ENCODE measurements at regions not wholly inside any gene's neighbourhood (a gene's known extent, or its start where the extent isn't known, plus 50 kb on each side); places are given as distances from the start of the nearest gene placed in this dataset.
"Not testable (repeated sequence)": the region's sequence is repeated elsewhere in the genome, so short reads cannot be mapped to it uniquely, and the experiment has no call there.

GRCh38 chr1:58944439-58944838 lies 160.6 kb upstream of the JUN start:
- in situ Hi-C loops (cut with MboI; ENCODE audit: low pct_unique_long_range_greater_than_20kb, low sequenced_read_pairs), result no loop called here
- DNase-seq, result no peak

- in situ Hi-C loops (cut with MboI; ENCODE audit: low pct_unique_long_range_greater_than_20kb, low sequenced_read_pairs), result no loop called here
- DNase-seq, result no peak
These were observed 162.5 kb upstream of the JUN start for GRCh38 chr1:58946390-58946789.

- in situ Hi-C loops (cut with MboI; ENCODE audit: low pct_unique_long_range_greater_than_20kb, low sequenced_read_pairs), result no loop called here
- no peak for DNase-seq
These were observed 164.8 kb upstream of the JUN start for GRCh38 chr1:58948671-58949070.

DNA sequence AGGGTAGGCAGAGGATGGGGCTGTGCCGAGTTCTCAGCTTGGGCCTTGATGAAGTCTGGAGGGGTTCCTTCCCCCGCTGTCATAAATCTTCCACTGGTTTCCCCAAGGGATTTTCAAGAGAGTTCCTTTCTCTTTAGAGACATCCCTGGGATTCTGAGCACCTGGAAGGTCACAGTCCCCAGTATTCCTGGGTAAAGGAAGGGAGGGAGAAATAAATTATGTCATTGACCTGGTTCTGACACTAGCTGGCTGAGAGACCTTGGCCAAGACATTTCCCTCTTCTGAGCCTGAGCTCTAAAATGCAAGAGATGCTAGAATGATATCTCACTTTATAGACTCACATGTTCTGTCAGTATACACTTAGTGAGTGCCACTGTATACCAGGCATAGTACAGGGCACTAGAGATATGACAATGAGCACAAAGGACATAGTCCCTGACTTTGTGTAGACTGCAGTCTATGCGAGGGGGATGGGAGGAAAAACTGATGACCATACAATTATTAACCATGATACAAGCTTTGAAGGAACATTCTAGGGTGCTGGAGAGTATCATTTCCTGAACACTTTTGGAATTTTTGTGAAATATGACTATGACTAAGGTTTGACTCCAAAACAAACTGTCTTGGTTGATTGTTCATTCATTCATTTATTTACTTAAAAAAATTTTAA lies 165.8 kb upstream of the JUN start:
- in situ Hi-C loops (cut with MboI; ENCODE audit: low pct_unique_long_range_greater_than_20kb, low sequenced_read_pairs), result no loop called here

DNA sequence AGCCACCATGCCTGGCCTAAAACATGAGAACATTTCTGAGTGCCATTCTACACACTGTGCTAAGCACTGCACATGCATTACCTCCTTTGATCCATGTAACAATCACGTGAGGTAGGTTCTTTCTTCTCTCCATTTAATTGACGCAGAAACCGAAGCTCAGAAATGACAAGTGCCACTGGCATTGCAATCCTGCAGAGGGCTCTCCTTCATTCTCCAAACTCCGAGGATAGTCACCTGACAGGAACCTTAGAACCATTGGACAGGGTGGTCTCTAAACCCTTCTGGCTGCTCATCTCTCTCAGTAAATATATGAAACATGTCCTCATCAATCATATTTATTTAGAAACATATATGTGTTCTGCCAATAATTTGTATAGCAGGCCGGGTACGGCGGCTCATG lies 167.1 kb upstream of the JUN start:
- in situ Hi-C loops (cut with MboI; ENCODE audit: low pct_unique_long_range_greater_than_20kb, low sequenced_read_pairs), result no loop called here
- DNase-seq, result no peak

More for the DNA sequence above, 165.8 kb upstream of the JUN start:
- DNase-seq, result no peak

- in situ Hi-C loops (cut with MboI; ENCODE audit: low pct_unique_long_range_greater_than_20kb, low sequenced_read_pairs); DNase-seq: not testable (repeated sequence)
These were observed 170.1 kb upstream of the JUN start for GRCh38 chr1:58953951-58954350.

GRCh38 chr1:58963287-58963686 lies 179.4 kb upstream of the JUN start:
- in situ Hi-C loops (cut with MboI; ENCODE audit: low pct_unique_long_range_greater_than_20kb, low sequenced_read_pairs); DNase-seq: not testable (repeated sequence)

- no peak for DNase-seq
- in situ Hi-C loops (cut with MboI; ENCODE audit: low pct_unique_long_range_greater_than_20kb, low sequenced_read_pairs), result no loop called here
These were observed 180.6 kb upstream of the JUN start for GRCh38 chr1:58964428-58964827.

- in situ Hi-C loops (cut with MboI; ENCODE audit: low pct_unique_long_range_greater_than_20kb, low sequenced_read_pairs), result no loop called here
- DNase-seq, result no peak
These were observed 181.0 kb upstream of the JUN start for GRCh38 chr1:58964880-58965279.

- in situ Hi-C loops (cut with MboI; ENCODE audit: low pct_unique_long_range_greater_than_20kb, low sequenced_read_pairs), result no loop called here
- no peak for DNase-seq
These were observed 182.5 kb upstream of the JUN start for GRCh38 chr1:58966103-58966916.

DNA sequence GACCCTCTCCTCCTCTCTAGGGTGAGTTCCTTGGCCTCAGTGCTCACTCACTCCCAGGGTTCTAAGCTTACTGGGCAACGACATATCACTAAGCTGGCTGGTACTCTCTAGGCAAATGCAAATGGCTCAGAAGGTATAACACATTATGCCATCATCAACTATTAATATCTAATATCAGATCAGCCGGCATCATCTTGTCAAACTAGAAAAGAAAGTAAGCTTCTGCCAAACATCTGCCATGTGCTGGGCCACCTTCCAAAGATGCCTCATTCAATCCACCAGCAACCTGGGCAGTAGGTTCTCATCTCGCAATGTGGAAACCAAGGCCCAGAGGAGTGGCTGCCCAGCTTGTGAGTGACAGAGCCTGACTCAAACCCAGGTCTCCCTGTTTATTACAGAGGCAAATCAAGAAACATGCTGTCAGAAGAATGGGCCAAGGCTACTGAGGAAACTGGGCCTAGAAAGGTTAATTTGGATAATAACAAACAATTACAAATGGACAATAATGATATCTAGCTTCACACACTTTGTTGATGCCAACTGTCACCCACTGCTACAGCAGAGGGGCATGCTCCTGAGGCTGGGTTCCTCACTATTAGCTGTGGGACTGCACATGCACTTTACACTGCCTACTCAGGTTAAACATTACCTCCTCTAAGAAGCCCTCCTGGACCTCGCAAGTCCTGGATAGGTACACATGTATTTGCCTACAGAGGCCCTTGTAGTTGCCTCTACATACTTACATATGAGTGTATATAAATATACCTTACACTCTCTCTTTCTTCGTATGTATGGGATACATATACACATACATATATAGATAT lies 183.3 kb upstream of the JUN start:
- in situ Hi-C loops (cut with MboI; ENCODE audit: low pct_unique_long_range_greater_than_20kb, low sequenced_read_pairs), result no loop called here
- DNase-seq, result no peak

DNA sequence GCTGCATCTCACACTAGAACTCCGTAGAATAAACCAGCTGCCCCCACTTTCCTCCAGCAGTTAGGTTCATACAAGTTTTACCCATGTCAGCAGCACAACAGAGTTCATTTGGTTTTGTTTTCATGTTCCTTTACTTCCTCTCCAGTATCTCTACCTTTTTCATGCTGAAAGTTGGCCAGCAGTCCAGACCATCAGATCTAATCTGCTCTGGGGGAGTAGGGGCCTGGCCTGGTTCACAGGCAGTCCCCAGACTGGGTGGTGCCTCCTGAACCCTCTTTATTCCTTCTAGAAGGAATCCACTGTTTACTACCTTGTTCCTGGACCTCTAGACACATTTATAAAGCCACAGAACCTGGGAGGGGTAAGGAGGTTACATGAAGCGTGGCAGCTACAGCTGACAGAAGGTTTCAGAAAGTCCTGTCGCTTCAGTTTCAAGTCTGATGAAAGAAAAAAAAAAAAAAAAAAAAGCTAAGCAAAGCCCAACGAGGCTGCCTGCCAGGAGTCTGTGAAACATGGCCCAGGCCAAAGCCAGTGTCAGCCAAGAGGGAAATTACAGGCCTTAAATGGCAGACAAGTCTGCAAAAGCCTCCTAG lies 184.6 kb upstream of the JUN start:
- in situ Hi-C loops (cut with MboI; ENCODE audit: low pct_unique_long_range_greater_than_20kb, low sequenced_read_pairs), result no loop called here
- DNase-seq, result peak; percentile 66

DNA sequence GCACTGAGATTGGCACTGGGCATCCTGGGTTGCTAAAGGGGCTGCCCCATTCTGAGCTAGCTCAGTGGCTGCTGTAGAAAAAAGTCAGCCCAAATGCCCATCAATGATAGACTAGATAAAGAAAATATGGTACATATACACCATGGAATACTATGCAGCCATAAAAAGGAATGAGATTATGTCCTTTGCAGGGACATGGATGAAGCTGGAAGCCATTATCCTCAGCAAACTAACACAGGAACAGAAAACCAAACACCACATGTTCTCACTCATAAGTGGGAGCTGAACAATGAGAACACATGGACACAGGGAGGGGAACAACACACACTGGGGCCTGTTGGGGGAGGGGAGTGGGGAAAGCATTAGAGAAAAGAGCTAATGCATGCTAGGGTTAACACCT lies 185.3 kb upstream of the JUN start:
- in situ Hi-C loops (cut with MboI; ENCODE audit: low pct_unique_long_range_greater_than_20kb, low sequenced_read_pairs); DNase-seq: not testable (repeated sequence)

- DNase-seq, result no peak
- in situ Hi-C loops (cut with MboI; ENCODE audit: low pct_unique_long_range_greater_than_20kb, low sequenced_read_pairs), result no loop called here
These were observed 187.8 kb upstream of the JUN start for GRCh38 chr1:58971629-58972140.

- in situ Hi-C loops (cut with MboI; ENCODE audit: low pct_unique_long_range_greater_than_20kb, low sequenced_read_pairs), result no loop called here
- DNase-seq, result peak; percentile 42
These were observed 192.0 kb upstream of the JUN start for GRCh38 chr1:58975888-58976287.

- no peak for DNase-seq
- in situ Hi-C loops (cut with MboI; ENCODE audit: low pct_unique_long_range_greater_than_20kb, low sequenced_read_pairs), result no loop called here
These were observed 192.4 kb upstream of the JUN start for GRCh38 chr1:58976294-58976693.

DNA sequence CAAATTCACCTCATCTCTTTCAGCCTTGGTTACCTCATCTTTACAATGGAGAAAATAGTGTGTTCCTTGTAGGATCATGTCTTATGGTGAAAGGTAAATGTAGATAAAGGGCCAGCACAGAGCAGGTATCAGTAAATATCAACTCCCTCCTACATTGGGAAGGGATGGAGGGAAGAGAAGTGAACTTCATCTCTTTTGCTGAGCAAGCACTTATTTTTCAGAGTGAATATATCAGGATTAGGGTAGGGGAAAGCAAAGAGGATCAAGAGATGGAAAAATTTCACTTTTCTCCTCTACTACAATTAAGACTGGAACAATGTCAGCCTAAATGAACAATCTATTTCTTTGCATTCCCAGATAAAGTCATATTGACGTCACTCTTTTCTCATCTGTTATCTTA lies 193.8 kb upstream of the JUN start:
- in situ Hi-C loops (cut with MboI; ENCODE audit: low pct_unique_long_range_greater_than_20kb, low sequenced_read_pairs), result no loop called here

GRCh38 chr1:58978096-58978495 lies 194.2 kb upstream of the JUN start:
- in situ Hi-C loops (cut with MboI; ENCODE audit: low pct_unique_long_range_greater_than_20kb, low sequenced_read_pairs), result no loop called here
- DNase-seq, result no peak

More for the DNA sequence above, 193.8 kb upstream of the JUN start:
- no peak for DNase-seq

- DNase-seq, result peak; percentile 71
- in situ Hi-C loops (cut with MboI; ENCODE audit: low pct_unique_long_range_greater_than_20kb, low sequenced_read_pairs), result no loop called here
These were observed 195.2 kb upstream of the JUN start for GRCh38 chr1:58979086-58979485.
